GM12878 (cell line): ENCODE measurements at regions not wholly inside any gene's neighbourhood (a gene's known extent, or its start where the extent isn't known, plus 50 kb on each side); places are given as distances from the start of the nearest gene placed in this dataset.

Source experiments
- CBFB ChIP-seq: IDR thresholded peaks from 2 replicates; pipeline ENCODE4 v1.6.1; 2016; ENCODE audit warnings: antibody characterized with exemption, low read depth
- CHD1 ChIP-seq: IDR thresholded peaks from 2 replicates; pipeline ENCODE4 v1.6.1; 2012; ENCODE audit warnings: low read depth, low read length, improper control_type of control experiment
- CHD4 ChIP-seq: fragments of 200-600 bp; sonication (generic); IDR thresholded peaks from 2 replicates; pipeline ENCODE4 v1.6.1; 2016; ENCODE audit warnings: mild to moderate bottlenecking
- EZH2 ChIP-seq: IDR thresholded peaks from 2 replicates; pipeline ENCODE4 v1.6.1; 2012; ENCODE audit warnings: low read depth, mild to moderate bottlenecking, control low read depth, inconsistent platforms, low read length, borderline replicate concordance; ENCODE audit not compliant: control insufficient read depth
- FOXM1 ChIP-seq: IDR thresholded peaks from 2 replicates; pipeline ENCODE4 v1.6.1; 2012; ENCODE audit warnings: low read depth, mild to moderate bottlenecking, inconsistent platforms, low read length, moderate library complexity
- NBN ChIP-seq: fragments of 450-650 bp; IDR thresholded peaks from 2 replicates; pipeline ENCODE4 v1.6.1; 2016
- PAX5 ChIP-seq: IDR thresholded peaks from 2 replicates; pipeline ENCODE4 v1.6.1; 2011; ENCODE audit warnings: low read depth, low read length, borderline replicate concordance
- TCF3 ChIP-seq: IDR thresholded peaks from 2 replicates; pipeline ENCODE4 v1.6.1; 2012; ENCODE audit warnings: low read depth, mild to moderate bottlenecking, low read length, borderline replicate concordance; ENCODE audit not compliant: insufficient read depth
- YY1 ChIP-seq: IDR thresholded peaks from 2 replicates; pipeline ENCODE4 v1.6.1; 2011; ENCODE audit warnings: low read depth, mild to moderate bottlenecking, low read length
- TF ChIP-seq, protein P1 (sequence below): fragments of 450-650 bp; conservative IDR thresholded peaks from 2 replicates; pipeline ENCODE4 v1.6.1; 2017; ENCODE audit warnings: mild to moderate bottlenecking, moderate library complexity
- TF ChIP-seq, protein P2 (sequence below): IDR thresholded peaks from 2 replicates; pipeline ENCODE4 v1.6.1; 2012; ENCODE audit warnings: low read length, inconsistent platforms

DNA sequence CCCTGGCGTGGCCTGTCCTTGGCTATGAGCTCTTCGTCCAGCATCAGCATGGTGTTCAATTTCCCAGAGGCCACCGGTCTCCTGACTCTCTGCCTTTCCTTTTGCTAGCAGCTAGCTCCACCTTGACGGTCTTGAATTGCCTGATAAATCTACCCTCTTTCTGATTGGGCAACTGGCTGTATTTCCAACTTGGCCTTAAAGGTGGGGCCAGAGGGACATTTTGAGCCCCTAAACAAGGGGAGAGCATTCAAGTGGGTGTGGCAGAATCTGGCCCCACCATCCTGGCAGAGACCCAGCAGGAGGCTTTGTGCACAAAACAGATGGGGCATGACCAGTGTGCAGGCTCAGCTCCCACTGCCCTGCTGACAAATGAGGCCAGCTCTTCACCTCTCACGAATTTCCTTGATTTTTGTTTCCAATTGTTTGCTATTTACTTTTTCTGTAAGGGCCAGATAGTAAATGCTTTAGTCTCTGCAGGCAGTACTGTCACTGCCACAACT lies 148.9 kb upstream of the VSTM2B start:
- TF ChIP-seq CBFB (no peak), NBN (no peak), CHD1 (no peak), FOXM1 (no peak), YY1 (no peak), PAX5 (no peak), TCF3 (no peak), EZH2 (no peak), CHD4 (no peak)
- TF ChIP-seq, protein P1, sequence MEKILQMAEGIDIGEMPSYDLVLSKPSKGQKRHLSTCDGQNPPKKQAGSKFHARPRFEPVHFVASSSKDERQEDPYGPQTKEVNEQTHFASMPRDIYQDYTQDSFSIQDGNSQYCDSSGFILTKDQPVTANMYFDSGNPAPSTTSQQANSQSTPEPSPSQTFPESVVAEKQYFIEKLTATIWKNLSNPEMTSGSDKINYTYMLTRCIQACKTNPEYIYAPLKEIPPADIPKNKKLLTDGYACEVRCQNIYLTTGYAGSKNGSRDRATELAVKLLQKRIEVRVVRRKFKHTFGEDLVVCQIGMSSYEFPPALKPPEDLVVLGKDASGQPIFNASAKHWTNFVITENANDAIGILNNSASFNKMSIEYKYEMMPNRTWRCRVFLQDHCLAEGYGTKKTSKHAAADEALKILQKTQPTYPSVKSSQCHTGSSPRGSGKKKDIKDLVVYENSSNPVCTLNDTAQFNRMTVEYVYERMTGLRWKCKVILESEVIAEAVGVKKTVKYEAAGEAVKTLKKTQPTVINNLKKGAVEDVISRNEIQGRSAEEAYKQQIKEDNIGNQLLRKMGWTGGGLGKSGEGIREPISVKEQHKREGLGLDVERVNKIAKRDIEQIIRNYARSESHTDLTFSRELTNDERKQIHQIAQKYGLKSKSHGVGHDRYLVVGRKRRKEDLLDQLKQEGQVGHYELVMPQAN: no peak
- TF ChIP-seq, protein P2, sequence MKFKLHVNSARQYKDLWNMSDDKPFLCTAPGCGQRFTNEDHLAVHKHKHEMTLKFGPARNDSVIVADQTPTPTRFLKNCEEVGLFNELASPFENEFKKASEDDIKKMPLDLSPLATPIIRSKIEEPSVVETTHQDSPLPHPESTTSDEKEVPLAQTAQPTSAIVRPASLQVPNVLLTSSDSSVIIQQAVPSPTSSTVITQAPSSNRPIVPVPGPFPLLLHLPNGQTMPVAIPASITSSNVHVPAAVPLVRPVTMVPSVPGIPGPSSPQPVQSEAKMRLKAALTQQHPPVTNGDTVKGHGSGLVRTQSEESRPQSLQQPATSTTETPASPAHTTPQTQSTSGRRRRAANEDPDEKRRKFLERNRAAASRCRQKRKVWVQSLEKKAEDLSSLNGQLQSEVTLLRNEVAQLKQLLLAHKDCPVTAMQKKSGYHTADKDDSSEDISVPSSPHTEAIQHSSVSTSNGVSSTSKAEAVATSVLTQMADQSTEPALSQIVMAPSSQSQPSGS: no peak
